HEK293 (cell line): ENCODE measurements at regions not wholly inside any gene's neighbourhood (a gene's known extent, or its start where the extent isn't known, plus 50 kb on each side); places are given as distances from the start of the nearest gene placed in this dataset.

Experiments used
- CTCF ChIA-PET: fragments of 350-600 bp; formaldehyde crosslinking; extraction: SDS; loops from one replicate; lab custom pipeline; 2021; ENCODE audit warnings: antibody characterized with exemption; lab: Yijun Ruan, JAX
- POLR2A ChIA-PET: fragments of 300-600 bp; formaldehyde crosslinking; extraction: SDS; loops from one replicate; lab custom pipeline; 2020; ENCODE audit warnings: antibody characterized with exemption, inconsistent platforms; lab: Yijun Ruan, JAX
- H3K27ac ChIP-seq: fragments of 200-500 bp; sonication (Bioruptor generic); 2 replicates; pipeline ENCODE4 v1.5.1; 2014; ENCODE audit warnings: low read depth, low read length, control low read depth, inconsistent platforms; ENCODE audit errors: extremely low read depth
- H3K36me3 ChIP-seq, 2 experiments: fragments of 200-500 bp in 1 of 2; sonication (Bioruptor generic) in 1 of 2; 1 replicate in 1 of 2; 2 replicates in 1 of 2; pipeline ENCODE4 v1.5.1; 2014 to 2017; ENCODE audit warnings: inconsistent platforms in 2 of 2, low read length in 2 of 2; ENCODE audit not compliant: control insufficient read depth in 2 of 2, insufficient read depth in 1 of 2
- H3K4me1 ChIP-seq: fragments of 200-500 bp; sonication (Bioruptor generic); 2 replicates; pipeline ENCODE4 v1.5.1; 2014; ENCODE audit warnings: mild to moderate bottlenecking, low read length, inconsistent platforms; ENCODE audit not compliant: control insufficient read depth, insufficient read depth
- H3K4me3 ChIP-seq: 2 replicates; pipeline ENCODE4 v1.5.1; 2011; ENCODE audit warnings: low read depth, mild to moderate bottlenecking, control low read depth, low read length, moderate library complexity
- H3K9me3 ChIP-seq: fragments of 200-500 bp; sonication (Bioruptor generic); 2 replicates; pipeline ENCODE4 v1.5.1; 2014; ENCODE audit warnings: low read depth, low read length, inconsistent platforms; ENCODE audit not compliant: control insufficient read depth, insufficient read depth
- KLF10 ChIP-seq: fragments of 450-650 bp; IDR thresholded peaks from 2 replicates; pipeline ENCODE4 v1.5.1; 2018; ENCODE audit warnings: missing biosample characterization, mild to moderate bottlenecking, missing genetic modification characterization
- ZNF133 ChIP-seq: fragments of 450-650 bp; formaldehyde crosslinking; IDR thresholded peaks from 2 replicates; pipeline ENCODE4 v1.5.1; 2016; ENCODE audit warnings: missing biosample characterization, missing genetic modification characterization
- ZNF792 ChIP-seq: fragments of 450-650 bp; formaldehyde crosslinking; IDR thresholded peaks from 2 replicates; pipeline ENCODE4 v1.5.1; 2016; ENCODE audit warnings: missing biosample characterization, missing genetic modification characterization

GRCh38 chr16:24488045-24488444 lies 51.3 kb upstream of the RBBP6 start:
- Histone ChIP-seq H3K27ac (no peak overlapping the region), H3K4me3 (no peak overlapping the region), H3K4me1 (no peaks in the 10 kb centered on the region), H3K9me3 (no peaks in the 10 kb centered on the region), H3K36me3 (no peaks in the 10 kb centered on the region)
- TF ChIP-seq ZNF133 (tag by site-specific recombination) (peak; percentile 96), KLF10 (tag by site-specific recombination) (no peak), ZNF792 (tag by site-specific recombination) (no peak)
- CTCF ChIA-PET: no interaction called here
- POLR2A ChIA-PET: no interaction called here
